Loucy (cell line): ENCODE measurements at regions not wholly inside any gene's neighbourhood (a gene's known extent, or its start where the extent isn't known, plus 50 kb on each side); places are given as distances from the start of the nearest gene placed in this dataset.

Source experiments
- H2AFZ ChIP-seq: fragments of 200-600 bp; sonication (generic); 2 replicates; pipeline ENCODE4 v1.6.0; 2016; ENCODE audit warnings: antibody characterized with exemption, mild to moderate bottlenecking, low read length, moderate library complexity
- H3F3A ChIP-seq: fragments of 200-600 bp; 2 replicates; pipeline ENCODE4 v1.6.0; 2016; ENCODE audit warnings: antibody characterized with exemption, low read depth, mild to moderate bottlenecking
- H3K27me3 ChIP-seq: fragments of 200-600 bp; sonication (generic); 2 replicates; pipeline ENCODE4 v1.6.1; 2014; ENCODE audit warnings: low read length, mild to moderate bottlenecking; ENCODE audit not compliant: insufficient read depth, poor library complexity, severe bottlenecking
- H3K36me3 ChIP-seq: fragments of 200-600 bp; sonication (generic); 2 replicates; pipeline ENCODE4 v1.6.1; 2016; ENCODE audit warnings: low read length; ENCODE audit not compliant: insufficient read depth
- H3K4me1 ChIP-seq: fragments of 200-600 bp; sonication (generic); 2 replicates; pipeline ENCODE4 v1.5.1; 2014; ENCODE audit warnings: low read length, mild to moderate bottlenecking; ENCODE audit not compliant: insufficient read depth, poor library complexity, severe bottlenecking
- H3K4me2 ChIP-seq: fragments of 200-600 bp; sonication (generic); 2 replicates; pipeline ENCODE4 v1.6.0; 2014; ENCODE audit warnings: antibody characterized with exemption, low read length, low read depth, mild to moderate bottlenecking; ENCODE audit not compliant: poor library complexity, severe bottlenecking
- H3K4me3 ChIP-seq: fragments of 200-600 bp; sonication (generic); 2 replicates; pipeline ENCODE4 v1.5.1; 2014; ENCODE audit warnings: low read length, mild to moderate bottlenecking, mixed read lengths; ENCODE audit not compliant: poor library complexity, severe bottlenecking
- H3K79me2 ChIP-seq: fragments of 200-600 bp; sonication (generic); 2 replicates; pipeline ENCODE4 v1.6.1; 2014; ENCODE audit warnings: low read length; ENCODE audit not compliant: insufficient read depth
- H3K9ac ChIP-seq: fragments of 200-600 bp; sonication (generic); 2 replicates; pipeline ENCODE4 v1.6.0; 2014; ENCODE audit warnings: mild to moderate bottlenecking, low read depth, low read length, moderate library complexity; ENCODE audit not compliant: poor library complexity, severe bottlenecking
- H3K9me2 ChIP-seq: fragments of 200-600 bp; sonication (generic); replicated peaks from 2 replicates; pipeline ENCODE4 v1.6.1; 2016; ENCODE audit warnings: low read depth, low read length, mixed read lengths
- H3K9me3 ChIP-seq: fragments of 200-600 bp; sonication (generic); 2 replicates; pipeline ENCODE4 v1.6.1; 2014; ENCODE audit warnings: mild to moderate bottlenecking, antibody characterized with exemption, low read length, low read depth; ENCODE audit not compliant: insufficient read depth
- H4K20me1 ChIP-seq: fragments of 200-600 bp; sonication (generic); 2 replicates; pipeline ENCODE4 v1.6.0; 2014; ENCODE audit warnings: antibody characterized with exemption, low read length, mild to moderate bottlenecking; ENCODE audit not compliant: insufficient read depth, poor library complexity, severe bottlenecking
- EZH2phosphoT487 ChIP-seq: fragments of 200-600 bp; IDR thresholded peaks from 2 replicates; pipeline ENCODE4 v1.6.1; 2018; ENCODE audit warnings: antibody characterized with exemption, mild to moderate bottlenecking, moderate library complexity, borderline replicate concordance
- TF ChIP-seq, protein P1 (sequence below): fragments of 200-600 bp; sonication (generic); conservative IDR thresholded peaks from 2 replicates; pipeline ENCODE4 v1.5.1; 2014; ENCODE audit warnings: mild to moderate bottlenecking, antibody characterized with exemption, low read length

DNA sequence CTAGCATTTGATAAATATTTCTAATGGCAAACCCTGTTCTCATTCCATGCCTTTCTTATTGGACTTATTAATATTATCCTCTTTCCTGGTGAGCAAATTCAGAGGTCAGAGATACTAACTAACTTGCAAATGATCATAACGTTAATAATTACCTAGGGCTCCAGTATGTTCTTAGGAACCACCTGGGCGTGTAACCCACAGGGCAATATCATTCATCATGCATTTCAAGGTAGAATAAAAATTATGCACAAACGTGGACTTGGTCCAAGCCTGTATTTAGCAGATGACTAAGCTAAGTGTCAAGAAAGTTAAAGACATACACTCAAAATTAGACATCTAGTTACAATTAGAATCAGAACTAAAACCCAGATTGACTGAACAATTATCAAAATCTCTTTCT is 850.1 kb downstream of the TRIML1 start:
- Histone ChIP-seq H3K27me3 (no peaks in the 10 kb centered on the region), H3K9me2 (no peaks in the 10 kb centered on the region), H3K79me2 (no peaks in the 10 kb centered on the region), H3K36me3 (no peaks in the 10 kb centered on the region), H3K4me1 (no peaks in the 10 kb centered on the region), H2AFZ (no peak overlapping the region), H3K9ac (no peak overlapping the region), H3F3A (no peaks in the 10 kb centered on the region), H3K4me3 (no peak overlapping the region), H3K9me3 (no peaks in the 10 kb centered on the region; the same call in 1 of the 2 replicates), H3K4me2 (no peak overlapping the region), H4K20me1 (no peaks in the 10 kb centered on the region)
- TF ChIP-seq, protein P1, sequence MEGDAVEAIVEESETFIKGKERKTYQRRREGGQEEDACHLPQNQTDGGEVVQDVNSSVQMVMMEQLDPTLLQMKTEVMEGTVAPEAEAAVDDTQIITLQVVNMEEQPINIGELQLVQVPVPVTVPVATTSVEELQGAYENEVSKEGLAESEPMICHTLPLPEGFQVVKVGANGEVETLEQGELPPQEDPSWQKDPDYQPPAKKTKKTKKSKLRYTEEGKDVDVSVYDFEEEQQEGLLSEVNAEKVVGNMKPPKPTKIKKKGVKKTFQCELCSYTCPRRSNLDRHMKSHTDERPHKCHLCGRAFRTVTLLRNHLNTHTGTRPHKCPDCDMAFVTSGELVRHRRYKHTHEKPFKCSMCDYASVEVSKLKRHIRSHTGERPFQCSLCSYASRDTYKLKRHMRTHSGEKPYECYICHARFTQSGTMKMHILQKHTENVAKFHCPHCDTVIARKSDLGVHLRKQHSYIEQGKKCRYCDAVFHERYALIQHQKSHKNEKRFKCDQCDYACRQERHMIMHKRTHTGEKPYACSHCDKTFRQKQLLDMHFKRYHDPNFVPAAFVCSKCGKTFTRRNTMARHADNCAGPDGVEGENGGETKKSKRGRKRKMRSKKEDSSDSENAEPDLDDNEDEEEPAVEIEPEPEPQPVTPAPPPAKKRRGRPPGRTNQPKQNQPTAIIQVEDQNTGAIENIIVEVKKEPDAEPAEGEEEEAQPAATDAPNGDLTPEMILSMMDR, result no peak
- TF ChIP-seq EZH2phosphoT487, result no peak

DNA sequence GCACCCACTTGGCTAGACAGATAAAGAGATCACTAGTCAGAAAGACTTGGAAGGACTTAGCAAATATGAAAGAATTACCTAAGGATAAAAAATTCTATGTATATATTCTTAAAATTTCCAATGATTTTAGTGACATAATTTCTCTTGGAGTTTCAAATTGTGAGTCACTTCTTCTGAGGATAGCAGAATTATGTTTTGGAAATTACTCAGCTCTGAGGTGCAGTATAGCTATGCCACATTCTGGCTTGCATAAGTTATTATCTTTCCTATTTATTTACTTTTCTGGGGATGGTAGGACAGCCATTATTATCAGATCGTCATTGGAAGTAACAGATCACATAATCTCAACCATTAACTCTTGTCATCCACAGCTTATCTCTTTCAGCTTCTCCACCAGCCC is 853.5 kb downstream of the TRIML1 start:
- TF ChIP-seq EZH2phosphoT487, result no peak
- TF ChIP-seq, protein P1, result no peak
- H3K9me2 ChIP-seq, result no peaks in the 10 kb centered on the region
- no peaks in the 10 kb centered on the region for H3K27me3 ChIP-seq
- no peaks in the 10 kb centered on the region for H3K4me1 ChIP-seq
- no peaks in the 10 kb centered on the region for H3K79me2 ChIP-seq
- no peak overlapping the region for H2AFZ ChIP-seq
- H4K20me1 ChIP-seq, result no peaks in the 10 kb centered on the region
- H3K36me3 ChIP-seq, result no peaks in the 10 kb centered on the region
- no peaks in the 10 kb centered on the region for H3F3A ChIP-seq
- no peak overlapping the region for H3K9ac ChIP-seq
- H3K4me3 ChIP-seq, result no peak overlapping the region
- no peak overlapping the region for H3K4me2 ChIP-seq
- H3K9me3 ChIP-seq, result no peaks in the 10 kb centered on the region; the same call in 1 of the 2 replicates

DNA sequence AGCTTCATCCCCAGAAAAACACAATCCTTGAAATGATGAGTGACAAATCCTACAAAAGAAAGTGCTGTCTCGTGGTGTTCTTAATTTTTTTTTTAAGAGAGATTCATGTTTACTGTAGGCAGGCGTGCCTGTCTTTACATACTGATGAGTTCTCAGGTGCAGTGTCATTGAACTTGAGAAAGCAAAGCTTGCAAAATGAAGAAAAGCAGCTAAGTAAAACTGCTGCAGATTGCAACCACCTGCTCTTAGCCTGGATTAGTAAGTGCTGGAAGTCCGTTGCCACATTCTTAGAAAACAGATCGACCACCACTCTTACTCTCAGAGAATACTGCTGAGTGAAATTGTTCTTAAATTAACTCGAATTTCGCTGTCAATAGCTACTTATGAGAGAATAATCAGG is 854.6 kb downstream of the TRIML1 start:
- Histone ChIP-seq H3K9ac (no peak overlapping the region), H3F3A (no peaks in the 10 kb centered on the region), H3K36me3 (no peaks in the 10 kb centered on the region), H3K79me2 (no peaks in the 10 kb centered on the region), H3K27me3 (no peaks in the 10 kb centered on the region), H4K20me1 (no peaks in the 10 kb centered on the region), H3K4me3 (no peak overlapping the region), H3K9me2 (no peaks in the 10 kb centered on the region), H3K4me1 (no peaks in the 10 kb centered on the region), H3K4me2 (no peak overlapping the region), H2AFZ (no peak overlapping the region), H3K9me3 (no peaks in the 10 kb centered on the region)
- TF ChIP-seq, protein P1, result no peak
- no peak for TF ChIP-seq EZH2phosphoT487
